ENCODE measurements at regions not wholly inside any gene's neighbourhood (a gene's known extent, or its start where the extent isn't known, plus 50 kb on each side); places are given as distances from the start of the nearest gene placed in this dataset.
A peak's percentile ranks its signal among the peaks of the same experiment; 100 is the strongest.
"Not testable (repeated sequence)": the region's sequence is repeated elsewhere in the genome, so short reads cannot be mapped to it uniquely, and the experiment has no call there.

- no peak overlapping the region for H3K4me3 ChIP-seq (ENCODE audit: low read depth, low read length)
- DNase-seq (ENCODE audit: low read depth): no peak
- in situ Hi-C loops (cut with HindIII; ENCODE audit: low sequenced_read_pairs): no loop called here
- no peak for TF ChIP-seq CTCF (IDR thresholded peaks at IDR 0.05; ENCODE audit: low read depth, low read length, missing control alignments)
These were observed 979.6 kb upstream of the POU3F4 start for GRCh38 chrX:82528525-82528924.

GRCh38 chrX:82534086-82534597 lies 973.9 kb upstream of the POU3F4 start:
- DNase-seq (ENCODE audit: low read depth): no peak
- in situ Hi-C loops (cut with HindIII; ENCODE audit: low sequenced_read_pairs): no loop called here
- no peak overlapping the region for H3K4me3 ChIP-seq (ENCODE audit: low read depth, low read length)
- no peak for TF ChIP-seq CTCF (IDR thresholded peaks at IDR 0.05; ENCODE audit: low read depth, low read length, missing control alignments)

- in situ Hi-C loops (cut with HindIII; ENCODE audit: low sequenced_read_pairs); DNase-seq (ENCODE audit: low read depth); H3K4me3 ChIP-seq (ENCODE audit: low read depth, low read length): not testable (repeated sequence)
These were observed 970.9 kb upstream of the POU3F4 start for GRCh38 chrX:82537205-82537604.

GRCh38 chrX:82541822-82542221 lies 966.3 kb upstream of the POU3F4 start:
- no peak for DNase-seq (ENCODE audit: low read depth)
- in situ Hi-C loops (cut with HindIII; ENCODE audit: low sequenced_read_pairs): no loop called here
- no peak for TF ChIP-seq CTCF (IDR thresholded peaks at IDR 0.05; ENCODE audit: low read depth, low read length, missing control alignments)
- no peak overlapping the region for H3K4me3 ChIP-seq (ENCODE audit: low read depth, low read length)

GRCh38 chrX:82552201-82552600 lies 955.9 kb upstream of the POU3F4 start:
- H3K4me3 ChIP-seq (ENCODE audit: low read depth, low read length); DNase-seq (ENCODE audit: low read depth); in situ Hi-C loops (cut with HindIII; ENCODE audit: low sequenced_read_pairs): not testable (repeated sequence)

GRCh38 chrX:82556588-82556987 lies 951.5 kb upstream of the POU3F4 start:
- no peak overlapping the region for H3K4me3 ChIP-seq (ENCODE audit: low read depth, low read length)
- DNase-seq (ENCODE audit: low read depth): no peak
- TF ChIP-seq CTCF (IDR thresholded peaks at IDR 0.05; ENCODE audit: low read depth, low read length, missing control alignments): no peak
- in situ Hi-C loops (cut with HindIII; ENCODE audit: low sequenced_read_pairs): no loop called here

- DNase-seq (ENCODE audit: low read depth): no peak
- TF ChIP-seq CTCF (IDR thresholded peaks at IDR 0.05; ENCODE audit: low read depth, low read length, missing control alignments): no peak
- in situ Hi-C loops (cut with HindIII; ENCODE audit: low sequenced_read_pairs): no loop called here
- no peak overlapping the region for H3K4me3 ChIP-seq (ENCODE audit: low read depth, low read length)
These were observed 922.2 kb upstream of the POU3F4 start for GRCh38 chrX:82585868-82586267.

GRCh38 chrX:82589410-82589809 lies 918.7 kb upstream of the POU3F4 start:
- TF ChIP-seq CTCF (IDR thresholded peaks at IDR 0.05; ENCODE audit: low read depth, low read length, missing control alignments): no peak
- H3K4me3 ChIP-seq (ENCODE audit: low read depth, low read length): no peak overlapping the region
- in situ Hi-C loops (cut with HindIII; ENCODE audit: low sequenced_read_pairs): no loop called here
- peak; percentile 23 for DNase-seq (ENCODE audit: low read depth)

All from astrocyte of the cerebellum (primary cell).